ENCODE measurements at regions not wholly inside any gene's neighbourhood (a gene's known extent, or its start where the extent isn't known, plus 50 kb on each side); places are given as distances from the start of the nearest gene placed in this dataset.

- Histone ChIP-seq H3K4me2 (ENCODE audit: low read length) (no peak overlapping the region), H3K36me3 (ENCODE audit: control insufficient read depth, insufficient read depth, low read length) (no peaks in the 10 kb centered on the region), H3K9me3 (ENCODE audit: control insufficient read depth, low read length) (no peaks in the 10 kb centered on the region), H3K79me2 (no peaks in the 10 kb centered on the region), H3K4me1 (no peaks in the 10 kb centered on the region), H3K27ac (no peak overlapping the region), H2AFZ (no peak overlapping the region), H3K4me3 (ENCODE audit: low read depth, low read length) (no peak overlapping the region), H3K27me3 (ENCODE audit: control insufficient read depth, insufficient read depth, low read length) (no peaks in the 10 kb centered on the region), H3K9ac (no peak overlapping the region)
- no peak for TF ChIP-seq CTCF (IDR thresholded peaks at IDR 0.05)
These were observed 585.1 kb downstream of the IRX1 start for GRCh38 chr5:4180703-4181102.

- no peak for TF ChIP-seq CTCF (IDR thresholded peaks at IDR 0.05)
- no peaks in the 10 kb centered on the region for H3K9me3 ChIP-seq (ENCODE audit: control insufficient read depth, low read length)
These were observed 586.5 kb downstream of the IRX1 start for GRCh38 chr5:4182144-4182543.

GRCh38 chr5:4185127-4185526 lies 589.5 kb downstream of the IRX1 start:
- Histone ChIP-seq H3K9ac (no peak overlapping the region), H3K4me3 (ENCODE audit: low read depth, low read length) (no peak overlapping the region), H3K36me3 (ENCODE audit: control insufficient read depth, insufficient read depth, low read length) (no peaks in the 10 kb centered on the region), H3K4me1 (no peaks in the 10 kb centered on the region), H2AFZ (no peak overlapping the region), H3K9me3 (ENCODE audit: control insufficient read depth, low read length) (no peaks in the 10 kb centered on the region), H3K79me2 (no peaks in the 10 kb centered on the region), H3K27me3 (ENCODE audit: control insufficient read depth, insufficient read depth, low read length) (no peaks in the 10 kb centered on the region), H3K27ac (no peak overlapping the region), H3K4me2 (ENCODE audit: low read length) (no peak overlapping the region)
- TF ChIP-seq CTCF (IDR thresholded peaks at IDR 0.05), result no peak

More at GRCh38 chr5:4182144-4182543, 586.5 kb downstream of the IRX1 start:
- no peak overlapping the region for H3K4me3 ChIP-seq (ENCODE audit: low read depth, low read length)
- H3K4me2 ChIP-seq (ENCODE audit: low read length), result no peak overlapping the region
- no peaks in the 10 kb centered on the region for H3K27me3 ChIP-seq (ENCODE audit: control insufficient read depth, insufficient read depth, low read length)
- no peak overlapping the region for H3K9ac ChIP-seq
- no peak overlapping the region for H2AFZ ChIP-seq
- no peak overlapping the region for H3K27ac ChIP-seq
- no peaks in the 10 kb centered on the region for H3K79me2 ChIP-seq
- H3K36me3 ChIP-seq (ENCODE audit: control insufficient read depth, insufficient read depth, low read length), result no peaks in the 10 kb centered on the region
- H3K4me1 ChIP-seq, result no peaks in the 10 kb centered on the region

- Histone ChIP-seq H3K79me2 (no peaks in the 10 kb centered on the region), H2AFZ (no peak overlapping the region), H3K27ac (no peak overlapping the region), H3K4me3 (ENCODE audit: low read depth, low read length) (no peak overlapping the region), H3K9ac (no peak overlapping the region), H3K36me3 (ENCODE audit: control insufficient read depth, insufficient read depth, low read length) (no peaks in the 10 kb centered on the region), H3K4me2 (ENCODE audit: low read length) (no peak overlapping the region), H3K4me1 (no peaks in the 10 kb centered on the region), H3K9me3 (ENCODE audit: control insufficient read depth, low read length) (no peaks in the 10 kb centered on the region), H3K27me3 (ENCODE audit: control insufficient read depth, insufficient read depth, low read length) (no peaks in the 10 kb centered on the region)
- no peak for TF ChIP-seq CTCF (IDR thresholded peaks at IDR 0.05)
These were observed 593.1 kb downstream of the IRX1 start for GRCh38 chr5:4188704-4189103.

- H3K4me3 ChIP-seq (ENCODE audit: low read depth, low read length), result no peak overlapping the region
- no peak for TF ChIP-seq CTCF (IDR thresholded peaks at IDR 0.05)
- no peak overlapping the region for H2AFZ ChIP-seq
- H3K9ac ChIP-seq, result no peak overlapping the region
- H3K27ac ChIP-seq, result no peak overlapping the region
- H3K4me2 ChIP-seq (ENCODE audit: low read length), result no peak overlapping the region
- H3K27me3 ChIP-seq (ENCODE audit: control insufficient read depth, insufficient read depth, low read length), result no peaks in the 10 kb centered on the region
- H3K79me2 ChIP-seq, result no peaks in the 10 kb centered on the region
- H3K36me3 ChIP-seq (ENCODE audit: control insufficient read depth, insufficient read depth, low read length), result no peaks in the 10 kb centered on the region
- H3K4me1 ChIP-seq, result no peaks in the 10 kb centered on the region
- no peaks in the 10 kb centered on the region for H3K9me3 ChIP-seq (ENCODE audit: control insufficient read depth, low read length)
These were observed 593.7 kb downstream of the IRX1 start for GRCh38 chr5:4189317-4189716.
